ENCODE measurements at regions not wholly inside any gene's neighbourhood (a gene's known extent, or its start where the extent isn't known, plus 50 kb on each side); places are given as distances from the start of the nearest gene placed in this dataset.

DNA sequence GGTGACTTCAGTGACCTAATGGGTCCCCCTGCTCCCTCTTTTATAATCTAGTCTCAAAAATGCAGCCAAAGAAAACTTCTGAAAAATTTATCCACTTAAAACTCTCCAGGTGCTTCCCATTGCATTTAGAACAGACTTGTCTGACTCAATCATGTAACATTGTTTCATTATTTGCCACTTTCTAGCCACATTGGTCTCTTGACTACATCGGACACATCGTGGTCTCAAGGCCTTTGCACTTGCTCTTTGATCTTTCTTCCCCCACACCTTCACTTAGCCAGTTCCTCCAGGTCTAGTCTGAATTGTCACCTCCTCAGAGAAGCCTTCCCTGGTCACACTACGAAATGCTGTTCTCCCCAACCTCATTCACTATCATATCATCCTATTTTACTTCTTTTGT is 97.0 kb upstream of the E2F8 start:
- TF ChIP-seq SIN3A (IDR thresholded peaks at IDR 0.05; ENCODE audit: borderline replicate concordance, insufficient read depth, low read length) (no peak), POLR2AphosphoS5 (IDR thresholded peaks at IDR 0.05; ENCODE audit: low read depth, low read length) (no peak)
- TF ChIP-seq, protein P1, sequence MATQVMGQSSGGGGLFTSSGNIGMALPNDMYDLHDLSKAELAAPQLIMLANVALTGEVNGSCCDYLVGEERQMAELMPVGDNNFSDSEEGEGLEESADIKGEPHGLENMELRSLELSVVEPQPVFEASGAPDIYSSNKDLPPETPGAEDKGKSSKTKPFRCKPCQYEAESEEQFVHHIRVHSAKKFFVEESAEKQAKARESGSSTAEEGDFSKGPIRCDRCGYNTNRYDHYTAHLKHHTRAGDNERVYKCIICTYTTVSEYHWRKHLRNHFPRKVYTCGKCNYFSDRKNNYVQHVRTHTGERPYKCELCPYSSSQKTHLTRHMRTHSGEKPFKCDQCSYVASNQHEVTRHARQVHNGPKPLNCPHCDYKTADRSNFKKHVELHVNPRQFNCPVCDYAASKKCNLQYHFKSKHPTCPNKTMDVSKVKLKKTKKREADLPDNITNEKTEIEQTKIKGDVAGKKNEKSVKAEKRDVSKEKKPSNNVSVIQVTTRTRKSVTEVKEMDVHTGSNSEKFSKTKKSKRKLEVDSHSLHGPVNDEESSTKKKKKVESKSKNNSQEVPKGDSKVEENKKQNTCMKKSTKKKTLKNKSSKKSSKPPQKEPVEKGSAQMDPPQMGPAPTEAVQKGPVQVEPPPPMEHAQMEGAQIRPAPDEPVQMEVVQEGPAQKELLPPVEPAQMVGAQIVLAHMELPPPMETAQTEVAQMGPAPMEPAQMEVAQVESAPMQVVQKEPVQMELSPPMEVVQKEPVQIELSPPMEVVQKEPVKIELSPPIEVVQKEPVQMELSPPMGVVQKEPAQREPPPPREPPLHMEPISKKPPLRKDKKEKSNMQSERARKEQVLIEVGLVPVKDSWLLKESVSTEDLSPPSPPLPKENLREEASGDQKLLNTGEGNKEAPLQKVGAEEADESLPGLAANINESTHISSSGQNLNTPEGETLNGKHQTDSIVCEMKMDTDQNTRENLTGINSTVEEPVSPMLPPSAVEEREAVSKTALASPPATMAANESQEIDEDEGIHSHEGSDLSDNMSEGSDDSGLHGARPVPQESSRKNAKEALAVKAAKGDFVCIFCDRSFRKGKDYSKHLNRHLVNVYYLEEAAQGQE (IDR thresholded peaks at IDR 0.05; ENCODE audit: insufficient read depth in 1 of 2, low read depth in 2 of 2, low read length in 2 of 2), result no peak

Data from PFSK-1 (cell line).